Progenitor cell of endocrine pancreas (in vitro differentiated cells): ENCODE measurements at regions not wholly inside any gene's neighbourhood (a gene's known extent, or its start where the extent isn't known, plus 50 kb on each side); places are given as distances from the start of the nearest gene placed in this dataset.

Experiments
- DNase-seq: peaks from one replicate; pipeline ENCODE4 v3.0.0; 2021; ENCODE audit warnings: low spot score; ENCODE audit not compliant: unreplicated experiment
- H3K27ac Mint-ChIP-seq: 2 replicates; pipeline ENCODE4 v1.8.0; 2021; ENCODE audit warnings: mild to moderate bottlenecking, moderate library complexity, mixed read lengths
- H3K27me3 Mint-ChIP-seq: 2 replicates; pipeline ENCODE4 v1.8.0; 2021; ENCODE audit warnings: mixed read lengths
- H3K36me3 Mint-ChIP-seq: 2 replicates; pipeline ENCODE4 v1.8.0; 2022; ENCODE audit warnings: mixed read lengths; ENCODE audit not compliant: insufficient read depth
- H3K4me1 Mint-ChIP-seq: 2 replicates; pipeline ENCODE4 v1.8.0; 2021; ENCODE audit warnings: low read depth, mixed read lengths
- H3K4me3 Mint-ChIP-seq: 2 replicates; pipeline ENCODE4 v1.8.0; 2021; ENCODE audit warnings: low read depth, mild to moderate bottlenecking, moderate library complexity, mixed read lengths
- H3K9me3 Mint-ChIP-seq: 2 replicates; pipeline ENCODE4 v1.8.0; 2021; ENCODE audit warnings: low read depth, mixed read lengths
- CTCF ChIP-seq: fragments of 200-600 bp; sonication (generic); IDR thresholded peaks from one replicate; pipeline ENCODE4 v1.5.0; 2021; ENCODE audit warnings: antibody characterized with exemption, mild to moderate bottlenecking; ENCODE audit not compliant: unreplicated experiment

- DNase-seq, result no peak
- no peaks in the 10 kb centered on the region for H3K4me1 Mint-ChIP-seq
- no peaks in the 10 kb centered on the region for H3K27me3 Mint-ChIP-seq
- TF ChIP-seq CTCF, result no peak
- H3K36me3 Mint-ChIP-seq, result no peaks in the 10 kb centered on the region
- no peak overlapping the region for H3K4me3 Mint-ChIP-seq
- no peak overlapping the region for H3K27ac Mint-ChIP-seq
- no peaks in the 10 kb centered on the region for H3K9me3 Mint-ChIP-seq
Observed at GRCh38 chr13:85486663-85487062, 312.6 kb downstream of the SLITRK6 start.

- TF ChIP-seq CTCF, result no peak
- Mint-ChIP-seq H3K36me3 (no peaks in the 10 kb centered on the region), H3K27ac (no peak overlapping the region), H3K27me3 (no peaks in the 10 kb centered on the region), H3K4me3 (no peak overlapping the region), H3K4me1 (no peaks in the 10 kb centered on the region), H3K9me3 (peaks cover 3% of the 10 kb centered on the region)
- DNase-seq, result no peak
Observed at GRCh38 chr13:85473144-85473543, 326.1 kb downstream of the SLITRK6 start.

- DNase-seq, result no peak
- Mint-ChIP-seq H3K27ac (no peak overlapping the region), H3K4me3 (no peak overlapping the region), H3K36me3 (no peaks in the 10 kb centered on the region), H3K27me3 (no peaks in the 10 kb centered on the region), H3K9me3 (no peaks in the 10 kb centered on the region), H3K4me1 (no peaks in the 10 kb centered on the region)
- TF ChIP-seq CTCF, result no peak
Observed at GRCh38 chr13:85469320-85469719, 329.9 kb downstream of the SLITRK6 start.

- H3K4me3 Mint-ChIP-seq, result no peak overlapping the region
- H3K27me3 Mint-ChIP-seq, result no peaks in the 10 kb centered on the region
- peaks cover 2% of the 10 kb centered on the region for H3K36me3 Mint-ChIP-seq
- no peaks in the 10 kb centered on the region for H3K4me1 Mint-ChIP-seq
- DNase-seq, result no peak
- no peak for TF ChIP-seq CTCF
- H3K27ac Mint-ChIP-seq, result no peak overlapping the region
- peaks cover 18% of the 10 kb centered on the region for H3K9me3 Mint-ChIP-seq
Observed at GRCh38 chr13:85462792-85463425, 336.3 kb downstream of the SLITRK6 start.

GRCh38 chr13:85461621-85462020 lies 337.6 kb downstream of the SLITRK6 start:
- TF ChIP-seq CTCF, result no peak

More at GRCh38 chr13:85461621-85462020, 337.6 kb downstream of the SLITRK6 start:
- Mint-ChIP-seq H3K27ac (no peak overlapping the region), H3K9me3 (peaks cover 26% of the 10 kb centered on the region), H3K27me3 (no peaks in the 10 kb centered on the region), H3K4me1 (no peaks in the 10 kb centered on the region), H3K4me3 (no peak overlapping the region), H3K36me3 (peaks cover 2% of the 10 kb centered on the region)
- DNase-seq, result no peak
